ENCODE measurements at regions not wholly inside any gene's neighbourhood (a gene's known extent, or its start where the extent isn't known, plus 50 kb on each side); places are given as distances from the start of the nearest gene placed in this dataset.
"Not testable (repeated sequence)": the region's sequence is repeated elsewhere in the genome, so short reads cannot be mapped to it uniquely, and the experiment has no call there.

DNA sequence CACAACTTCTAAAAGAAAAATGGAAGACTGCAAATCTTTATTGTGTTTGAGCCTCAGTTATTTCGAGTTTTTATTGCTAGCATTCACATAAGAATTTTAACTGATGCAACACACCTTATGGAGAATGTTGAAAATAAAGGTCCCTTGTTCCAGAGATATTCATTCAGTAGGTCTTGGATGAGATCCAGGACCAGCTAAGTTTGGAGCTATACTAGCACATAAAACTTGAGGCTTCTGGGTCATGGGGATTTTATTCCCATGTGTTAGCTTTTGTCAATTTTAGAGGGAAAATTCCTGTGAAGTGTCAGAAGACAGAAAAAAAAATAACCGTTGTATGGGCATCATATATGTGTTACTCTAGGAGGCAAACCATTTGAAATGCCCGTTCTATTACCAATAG, 693.2 kb upstream of the MIS18BP1 start:
- Histone ChIP-seq H3K9ac (ENCODE audit: insufficient read length, low read depth) (no peak overlapping the region), H3K4me1 (ENCODE audit: insufficient read depth, insufficient read length) (no peaks in the 10 kb centered on the region), H3K27me3 (ENCODE audit: insufficient read depth, insufficient read length) (no peaks in the 10 kb centered on the region), H3K4me3 (ENCODE audit: insufficient read length, low read depth) (no peak overlapping the region), H3K9me3 (ENCODE audit: insufficient read depth, low read length) (no peaks in the 10 kb centered on the region), H3K36me3 (ENCODE audit: insufficient read depth, insufficient read length, low read length) (no peaks in the 10 kb centered on the region)
- TF ChIP-seq SUZ12 (IDR thresholded peaks at IDR 0.05; ENCODE audit: extremely low read depth, insufficient read depth, insufficient read length): no peak
- no peak for TF ChIP-seq YY1 (IDR thresholded peaks at IDR 0.05; ENCODE audit: insufficient read depth, insufficient read length)
- TF ChIP-seq ZNF274 (IDR thresholded peaks at IDR 0.05; ENCODE audit: low read depth, low read length): no peak
- DNase-seq (ENCODE audit: low read depth, low spot score): no peak

DNA sequence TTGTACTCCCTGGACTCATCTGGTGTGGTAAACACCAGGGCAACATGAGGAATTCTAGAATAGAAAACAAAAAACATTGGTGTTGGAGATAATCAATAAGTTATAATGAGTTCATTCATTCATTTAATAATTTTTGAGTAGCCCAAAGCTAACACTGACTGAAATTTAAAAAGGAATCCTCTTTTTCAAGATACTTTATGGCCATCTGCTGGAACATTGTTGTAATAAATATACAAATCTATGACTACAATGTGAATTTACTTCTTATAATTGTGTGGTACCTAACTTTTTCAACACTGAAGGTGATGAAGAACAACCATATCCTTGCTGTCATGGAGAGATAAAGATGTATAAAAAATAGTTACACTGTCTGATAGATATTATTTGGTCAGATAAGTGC, 687.3 kb upstream of the MIS18BP1 start:
- no peaks in the 10 kb centered on the region for H3K9me3 ChIP-seq (ENCODE audit: insufficient read depth, low read length)
- TF ChIP-seq SUZ12 (IDR thresholded peaks at IDR 0.05; ENCODE audit: extremely low read depth, insufficient read depth, insufficient read length): no peak
- no peak for TF ChIP-seq YY1 (IDR thresholded peaks at IDR 0.05; ENCODE audit: insufficient read depth, insufficient read length)
- no peak overlapping the region for H3K4me3 ChIP-seq (ENCODE audit: insufficient read length, low read depth)
- no peak for DNase-seq (ENCODE audit: low read depth, low spot score)
- no peaks in the 10 kb centered on the region for H3K4me1 ChIP-seq (ENCODE audit: insufficient read depth, insufficient read length)
- no peaks in the 10 kb centered on the region for H3K36me3 ChIP-seq (ENCODE audit: insufficient read depth, insufficient read length, low read length)
- H3K27me3 ChIP-seq (ENCODE audit: insufficient read depth, insufficient read length): no peaks in the 10 kb centered on the region
- H3K9ac ChIP-seq (ENCODE audit: insufficient read length, low read depth): no peak overlapping the region

GRCh38 chr14:45939572-45939971, 686.6 kb upstream of the MIS18BP1 start:
- no peak overlapping the region for H3K9ac ChIP-seq (ENCODE audit: insufficient read length, low read depth)
- no peak overlapping the region for H3K4me3 ChIP-seq (ENCODE audit: insufficient read length, low read depth)
- H3K9me3 ChIP-seq (ENCODE audit: insufficient read depth, low read length): no peaks in the 10 kb centered on the region
- H3K27me3 ChIP-seq (ENCODE audit: insufficient read depth, insufficient read length): no peaks in the 10 kb centered on the region
- H3K4me1 ChIP-seq (ENCODE audit: insufficient read depth, insufficient read length): no peaks in the 10 kb centered on the region
- no peak for TF ChIP-seq ZNF274 (IDR thresholded peaks at IDR 0.05; ENCODE audit: low read depth, low read length)
- no peak for TF ChIP-seq SUZ12 (IDR thresholded peaks at IDR 0.05; ENCODE audit: extremely low read depth, insufficient read depth, insufficient read length)
- no peak for TF ChIP-seq YY1 (IDR thresholded peaks at IDR 0.05; ENCODE audit: insufficient read depth, insufficient read length)
- no peak for DNase-seq (ENCODE audit: low read depth, low spot score)
- no peaks in the 10 kb centered on the region for H3K36me3 ChIP-seq (ENCODE audit: insufficient read depth, insufficient read length, low read length)

DNA sequence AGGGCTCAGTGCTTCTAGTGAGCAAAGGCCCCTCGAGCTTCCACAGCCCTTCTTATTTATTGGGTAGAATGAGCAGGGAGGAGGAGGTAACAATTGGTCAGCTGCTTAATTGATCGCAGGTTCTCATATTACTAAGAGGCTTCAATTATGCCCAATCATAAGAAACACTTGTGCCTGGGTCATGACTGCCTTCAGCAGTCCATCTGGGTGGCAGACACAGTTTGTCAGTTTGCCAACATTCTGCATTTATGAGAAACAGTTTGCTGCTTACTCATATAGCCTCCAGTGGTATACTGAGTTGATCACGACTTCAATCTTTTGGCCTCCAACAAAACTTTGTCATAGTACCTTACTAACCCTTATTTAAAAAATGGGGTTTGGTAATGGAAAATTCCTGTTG, 667.0 kb upstream of the MIS18BP1 start:
- not testable (repeated sequence) for H3K9ac ChIP-seq (ENCODE audit: insufficient read length, low read depth); DNase-seq (ENCODE audit: low read depth, low spot score); H3K27me3 ChIP-seq (ENCODE audit: insufficient read depth, insufficient read length)

GRCh38 chr14:45916340-45916953, 663.4 kb upstream of the MIS18BP1 start:
- Histone ChIP-seq H3K27me3 (ENCODE audit: insufficient read depth, insufficient read length) (no peaks in the 10 kb centered on the region), H3K9ac (ENCODE audit: insufficient read length, low read depth) (no peak overlapping the region), H3K36me3 (ENCODE audit: insufficient read depth, insufficient read length, low read length) (no peaks in the 10 kb centered on the region), H3K4me3 (ENCODE audit: insufficient read length, low read depth) (no peak overlapping the region), H3K9me3 (ENCODE audit: insufficient read depth, low read length) (no peaks in the 10 kb centered on the region), H3K4me1 (ENCODE audit: insufficient read depth, insufficient read length) (no peaks in the 10 kb centered on the region)
- no peak for DNase-seq (ENCODE audit: low read depth, low spot score)
- no peak for TF ChIP-seq YY1 (IDR thresholded peaks at IDR 0.05; ENCODE audit: insufficient read depth, insufficient read length)
- TF ChIP-seq ZNF274 (IDR thresholded peaks at IDR 0.05; ENCODE audit: low read depth, low read length): no peak
- no peak for TF ChIP-seq SUZ12 (IDR thresholded peaks at IDR 0.05; ENCODE audit: extremely low read depth, insufficient read depth, insufficient read length)

More for the DNA sequence above, 667.0 kb upstream of the MIS18BP1 start:
- H3K9me3 ChIP-seq (ENCODE audit: insufficient read depth, low read length); H3K4me1 ChIP-seq (ENCODE audit: insufficient read depth, insufficient read length); H3K4me3 ChIP-seq (ENCODE audit: insufficient read length, low read depth); H3K36me3 ChIP-seq (ENCODE audit: insufficient read depth, insufficient read length, low read length): not testable (repeated sequence)

- H3K4me3 ChIP-seq (ENCODE audit: insufficient read length, low read depth): no peak overlapping the region
- no peaks in the 10 kb centered on the region for H3K4me1 ChIP-seq (ENCODE audit: insufficient read depth, insufficient read length)
- H3K27me3 ChIP-seq (ENCODE audit: insufficient read depth, insufficient read length): no peaks in the 10 kb centered on the region
- TF ChIP-seq ZNF274 (IDR thresholded peaks at IDR 0.05; ENCODE audit: low read depth, low read length) (no peak), SUZ12 (IDR thresholded peaks at IDR 0.05; ENCODE audit: extremely low read depth, insufficient read depth, insufficient read length) (no peak), YY1 (IDR thresholded peaks at IDR 0.05; ENCODE audit: insufficient read depth, insufficient read length) (no peak)
- DNase-seq (ENCODE audit: low read depth, low spot score): no peak
- no peak overlapping the region for H3K9ac ChIP-seq (ENCODE audit: insufficient read length, low read depth)
- no peaks in the 10 kb centered on the region for H3K36me3 ChIP-seq (ENCODE audit: insufficient read depth, insufficient read length, low read length)
- H3K9me3 ChIP-seq (ENCODE audit: insufficient read depth, low read length): no peaks in the 10 kb centered on the region
Observed at GRCh38 chr14:45907782-45908181, 654.8 kb upstream of the MIS18BP1 start.

- DNase-seq (ENCODE audit: low read depth, low spot score): no peak
- Histone ChIP-seq H3K9me3 (ENCODE audit: insufficient read depth, low read length) (no peaks in the 10 kb centered on the region), H3K27me3 (ENCODE audit: insufficient read depth, insufficient read length) (no peaks in the 10 kb centered on the region), H3K9ac (ENCODE audit: insufficient read length, low read depth) (no peak overlapping the region), H3K4me3 (ENCODE audit: insufficient read length, low read depth) (no peak overlapping the region), H3K36me3 (ENCODE audit: insufficient read depth, insufficient read length, low read length) (no peaks in the 10 kb centered on the region), H3K4me1 (ENCODE audit: insufficient read depth, insufficient read length) (no peaks in the 10 kb centered on the region)
- TF ChIP-seq ZNF274 (IDR thresholded peaks at IDR 0.05; ENCODE audit: low read depth, low read length): no peak
- TF ChIP-seq YY1 (IDR thresholded peaks at IDR 0.05; ENCODE audit: insufficient read depth, insufficient read length): no peak
- no peak for TF ChIP-seq SUZ12 (IDR thresholded peaks at IDR 0.05; ENCODE audit: extremely low read depth, insufficient read depth, insufficient read length)
Observed at GRCh38 chr14:45906257-45906656, 653.3 kb upstream of the MIS18BP1 start.

- no peak for TF ChIP-seq ZNF274 (IDR thresholded peaks at IDR 0.05; ENCODE audit: low read depth, low read length)
- no peak for TF ChIP-seq SUZ12 (IDR thresholded peaks at IDR 0.05; ENCODE audit: extremely low read depth, insufficient read depth, insufficient read length)
- no peak for TF ChIP-seq YY1 (IDR thresholded peaks at IDR 0.05; ENCODE audit: insufficient read depth, insufficient read length)
- Histone ChIP-seq H3K27me3 (ENCODE audit: insufficient read depth, insufficient read length) (no peaks in the 10 kb centered on the region), H3K4me3 (ENCODE audit: insufficient read length, low read depth) (no peak overlapping the region), H3K9me3 (ENCODE audit: insufficient read depth, low read length) (no peaks in the 10 kb centered on the region), H3K4me1 (ENCODE audit: insufficient read depth, insufficient read length) (no peaks in the 10 kb centered on the region), H3K36me3 (ENCODE audit: insufficient read depth, insufficient read length, low read length) (no peaks in the 10 kb centered on the region), H3K9ac (ENCODE audit: insufficient read length, low read depth) (no peak overlapping the region)
- no peak for DNase-seq (ENCODE audit: low read depth, low spot score)
Observed at GRCh38 chr14:45905672-45906071, 652.7 kb upstream of the MIS18BP1 start.
